HCT116 (cell line): ENCODE measurements at regions not wholly inside any gene's neighbourhood (a gene's known extent, or its start where the extent isn't known, plus 50 kb on each side); places are given as distances from the start of the nearest gene placed in this dataset.

Experiments
- ATAC-seq: fragments of 200-7000 bp; cut with Tn5 transposase; 2 replicates; pipeline ENCODE4 v1.9.1; 2020; ENCODE audit warnings: mild to moderate bottlenecking, moderate library complexity
- BruUV-seq: library from RNA; stranded (reverse); fragments of 400-500 nt; replicated peaks from 2 replicates; lab custom pipeline; 2021; lab: Mats Ljungman, UMichigan
- CTCF ChIA-PET: fragments of 300-600 bp; sonication (Branson Sonifier 250); formaldehyde crosslinking; loops from one replicate; lab custom pipeline; 2021; ENCODE audit warnings: antibody characterized with exemption; lab: Charles Lee
- POLR2A ChIA-PET: fragments of 300-600, 350-600 bp; sonication (Branson Sonifier 250); formaldehyde crosslinking; loops from one replicate; lab custom pipeline; 2021; ENCODE audit warnings: antibody characterized with exemption; lab: Charles Lee
- RAD21 ChIA-PET, 2 experiments: fragments of 300-600 bp; sonication (Branson Sonifier 250); formaldehyde crosslinking; loops; one replicate each; lab custom pipeline; 2023; ENCODE audit warnings: low total read pairs in 2 of 2; ENCODE audit not compliant: uncharacterized antibody in 2 of 2, unreplicated experiment in 2 of 2, low non-redundant PET in 1 of 2; lab: Charles Lee
- DNase-seq: peaks from one replicate; pipeline ENCODE4 v3.0.0-alpha.2; 2010; ENCODE audit warnings: low read depth, low spot score
- H2AFZ ChIP-seq: fragments of 200-600 bp; shearing (Covaris generic), sonication (generic); 2 replicates; pipeline ENCODE4 v1.6.1; 2017; ENCODE audit warnings: low read depth, mixed run types, mixed read lengths, antibody characterized with exemption, low read length; ENCODE audit not compliant: poor library complexity, severe bottlenecking
- H3K27ac ChIP-seq: 2 replicates; pipeline ENCODE4 v1.5.1; 2012; ENCODE audit warnings: low read depth, low read length
- H3K27me3 ChIP-seq: fragments of 200-600 bp; sonication (generic); 2 replicates; pipeline ENCODE4 v1.6.1; 2016; ENCODE audit warnings: mixed run types, low read length, mixed read lengths; ENCODE audit not compliant: insufficient read depth
- H3K36me3 ChIP-seq, 2 experiments: fragments of 200-500 bp in 1 of 2; fragments of 200-600 bp in 1 of 2; sonication (Bioruptor generic) in 1 of 2; sonication (generic) in 1 of 2; 2 replicates each; pipeline versions ENCODE4 v1.5.1 to v1.6.1; 2014 to 2016; ENCODE audit warnings: low read length in 2 of 2, inconsistent platforms in 1 of 2, mixed read lengths in 1 of 2, mixed run types in 1 of 2; ENCODE audit not compliant: insufficient read depth in 2 of 2, control insufficient read depth in 1 of 2
- H3K4me1 ChIP-seq, 2 experiments: fragments of 200-600 bp in 1 of 2; sonication (generic) in 1 of 2; 2 replicates each; pipeline versions ENCODE4 v1.5.1 to v1.6.1; 2012 to 2017; ENCODE audit warnings: low read length in 2 of 2, inconsistent platforms in 1 of 2, mild to moderate bottlenecking in 1 of 2, mixed read lengths in 1 of 2, mixed run types in 1 of 2, moderate library complexity in 1 of 2; ENCODE audit not compliant: insufficient read depth in 2 of 2, control insufficient read depth in 1 of 2
- H3K4me2 ChIP-seq: fragments of 200-600 bp; sonication (generic); 2 replicates; pipeline ENCODE4 v1.6.1; 2017; ENCODE audit warnings: mixed run types, low read length, mixed read lengths
- H3K4me3 ChIP-seq, 2 experiments: fragments of 200-600 bp in 1 of 2; sonication (generic) in 1 of 2; replicated peaks in 1 of 2; 2 replicates each; pipeline ENCODE4 v1.5.1; 2011 to 2016; ENCODE audit warnings: low read length in 2 of 2, control low read depth in 1 of 2, low read depth in 1 of 2, mild to moderate bottlenecking in 1 of 2, mixed read lengths in 1 of 2, mixed run types in 1 of 2
- H3K79me2 ChIP-seq: fragments of 200-600 bp; sonication (generic); 2 replicates; pipeline ENCODE4 v1.6.1; 2017; ENCODE audit warnings: mild to moderate bottlenecking, mixed run types, low read length, moderate library complexity, mixed read lengths; ENCODE audit not compliant: insufficient read depth
- H3K9ac ChIP-seq: fragments of 200-600 bp; sonication (generic); 2 replicates; pipeline ENCODE4 v1.6.1; 2016; ENCODE audit warnings: low read length, mixed read lengths
- H3K9me2 ChIP-seq: fragments of 200-600 bp; sonication (generic), shearing (Covaris generic); 2 replicates; pipeline ENCODE4 v1.6.1; 2017; ENCODE audit warnings: mixed run types, mild to moderate bottlenecking, moderate library complexity; ENCODE audit not compliant: insufficient read depth
- H3K9me3 ChIP-seq, 2 experiments: fragments of 200-500 bp in 1 of 2; fragments of 200-600 bp in 1 of 2; sonication (Bioruptor generic) in 1 of 2; sonication (generic) in 1 of 2; 2 replicates each; pipeline ENCODE4 v1.6.1; 2014 to 2017; ENCODE audit warnings: low read length in 2 of 2, mixed read lengths in 2 of 2, inconsistent platforms in 1 of 2, low read depth in 1 of 2, mild to moderate bottlenecking in 1 of 2, mixed run types in 1 of 2, moderate library complexity in 1 of 2; ENCODE audit not compliant: control insufficient read depth in 1 of 2, insufficient read depth in 1 of 2
- H4K20me1 ChIP-seq: fragments of 200-600 bp; sonication (generic), shearing (Covaris generic); 2 replicates; pipeline ENCODE4 v1.6.1; 2017; ENCODE audit warnings: mixed run types, mild to moderate bottlenecking, moderate library complexity; ENCODE audit not compliant: insufficient read depth
- ATF3 ChIP-seq: IDR thresholded peaks from 2 replicates; pipeline ENCODE4 v1.6.1; 2012
- CBX3 ChIP-seq: IDR thresholded peaks from 2 replicates; pipeline ENCODE4 v1.6.1; 2012; ENCODE audit warnings: low read depth
- CEBPB ChIP-seq: IDR thresholded peaks from 2 replicates; pipeline ENCODE4 v1.6.1; 2012; ENCODE audit warnings: low read depth
- EGR1 ChIP-seq: IDR thresholded peaks from 2 replicates; pipeline ENCODE4 v1.6.1; 2012; ENCODE audit warnings: low read depth
- ELF1 ChIP-seq: IDR thresholded peaks from 2 replicates; pipeline ENCODE4 v1.6.1; 2012; ENCODE audit warnings: low read depth, borderline replicate concordance
- EZH2 ChIP-seq: fragments of 200-600 bp; sonication (generic); IDR thresholded peaks from 2 replicates; pipeline ENCODE4 v1.6.1; 2017; ENCODE audit warnings: antibody characterized with exemption, mixed run types
- EZH2phosphoT487 ChIP-seq: fragments of 200-600 bp; IDR thresholded peaks from 2 replicates; pipeline ENCODE4 v1.6.1; 2018; ENCODE audit warnings: antibody characterized with exemption, borderline replicate concordance
- FOSL1 ChIP-seq: IDR thresholded peaks from 2 replicates; pipeline ENCODE4 v1.6.1; 2012; ENCODE audit warnings: low read depth
- JUND ChIP-seq: IDR thresholded peaks from 2 replicates; pipeline ENCODE4 v1.6.1; 2012
- POLR2A ChIP-seq: IDR thresholded peaks from 2 replicates; pipeline ENCODE4 v1.7.0; 2011; ENCODE audit warnings: borderline replicate concordance; ENCODE audit not compliant: insufficient read depth, insufficient read length; ENCODE audit errors: extremely low read depth
- POLR2AphosphoS5 ChIP-seq: IDR thresholded peaks from 2 replicates; pipeline ENCODE4 v1.6.1; 2011; ENCODE audit warnings: mild to moderate bottlenecking, low read depth, low read length, moderate library complexity
- RAD21 ChIP-seq: IDR thresholded peaks from 2 replicates; pipeline ENCODE4 v1.6.1; 2012; ENCODE audit warnings: low read depth, mild to moderate bottlenecking
- SIN3A ChIP-seq: IDR thresholded peaks from 2 replicates; pipeline ENCODE4 v1.6.1; 2012; ENCODE audit warnings: low read depth
- SP1 ChIP-seq: IDR thresholded peaks from 2 replicates; pipeline ENCODE4 v1.6.1; 2012; ENCODE audit warnings: low read depth
- SRF ChIP-seq: IDR thresholded peaks from 2 replicates; pipeline ENCODE4 v1.6.1; 2012; ENCODE audit warnings: low read depth
- TCF7L2 ChIP-seq: IDR thresholded peaks from 2 replicates; pipeline ENCODE4 v1.7.0; 2011; ENCODE audit warnings: borderline replicate concordance, inconsistent platforms; ENCODE audit not compliant: insufficient read depth, insufficient read length; ENCODE audit errors: extremely low read depth
- YY1 ChIP-seq: IDR thresholded peaks from 2 replicates; pipeline ENCODE4 v1.6.1; 2011; ENCODE audit warnings: low read length, low read depth, moderate library complexity, mild to moderate bottlenecking; ENCODE audit not compliant: insufficient replicate concordance; ENCODE audit errors: extremely low read depth
- ZNF274 ChIP-seq: fragments of 200-500 bp; sonication (Bioruptor generic); IDR thresholded peaks from 2 replicates; pipeline ENCODE4 v1.6.1; 2014; ENCODE audit warnings: mild to moderate bottlenecking, low read depth, low read length, inconsistent platforms
- intact Hi-C: fragments of 100-400 bp; cut with micrococcal nuclease; formaldehyde crosslinking; loops from 2 replicates; pipeline ENCODE4 v1.10.0; 2022
- TF ChIP-seq, protein P1 (sequence below): IDR thresholded peaks from 2 replicates; pipeline ENCODE4 v1.6.1; 2011; ENCODE audit warnings: mild to moderate bottlenecking, low read length, moderate library complexity; ENCODE audit not compliant: insufficient replicate concordance; ENCODE audit errors: extremely low read depth
- TF ChIP-seq, protein P2 (sequence below), 3 experiments: fragments of 200-600 bp in 1 of 3; sonication (generic) in 1 of 3; IDR thresholded peaks in 2 of 3; conservative IDR thresholded peaks in 1 of 3; 2 replicates each; pipeline ENCODE4 v1.5.1; 2012 to 2017; ENCODE audit warnings: low read depth in 2 of 3, low read length in 2 of 3, antibody characterized with exemption in 1 of 3, borderline replicate concordance in 1 of 3, control low read depth in 1 of 3, mild to moderate bottlenecking in 1 of 3, mixed read lengths in 1 of 3, mixed run types in 1 of 3, moderate library complexity in 1 of 3; ENCODE audit not compliant: insufficient read depth in 1 of 3

DNA sequence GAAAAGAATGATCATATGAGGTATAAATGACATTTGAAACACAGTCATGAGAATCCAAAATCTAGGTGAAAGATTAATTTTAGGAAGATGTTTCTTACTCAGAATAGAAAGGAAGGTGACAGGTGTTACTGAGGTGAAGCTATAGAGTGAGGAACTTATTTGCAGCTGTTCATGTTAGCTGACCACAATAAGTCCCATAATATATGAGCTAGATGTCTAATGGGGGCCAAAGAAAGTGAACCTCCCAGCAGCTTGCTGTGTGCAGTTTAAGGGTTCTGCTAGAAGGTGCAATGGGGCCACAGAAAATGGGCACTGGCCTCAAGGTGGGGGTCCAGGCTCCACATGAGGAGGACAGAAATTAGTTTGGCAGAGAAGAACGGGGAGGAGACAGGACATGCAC is 1374.9 kb upstream of the CRIM1 start:
- H3K79me2 ChIP-seq = no peaks in the 10 kb centered on the region
- no peaks in the 10 kb centered on the region for H3K27me3 ChIP-seq
- intact Hi-C loops = no loop called here
- H3K4me3 ChIP-seq = no peak overlapping the region
- no peak overlapping the region for H3K27ac ChIP-seq
- peaks cover 3 to 5% of the 10 kb centered on the region in 2 experiments; a peak in 2 of 4 replicates for H3K9me3 ChIP-seq
- ChIA-PET POLR2A (no interaction called here), CTCF (no interaction called here), RAD21 (no interaction called here)
- H3K4me2 ChIP-seq = no peak overlapping the region
- H3K9ac ChIP-seq = no peak overlapping the region
- no peaks in the 10 kb centered on the region for H3K4me1 ChIP-seq
- TF ChIP-seq TCF7L2 (no peak), CEBPB (no peak), YY1 (no peak), EZH2 (no peak), RAD21 (no peak), SIN3A (no peak), ZNF274 (no peak), SRF (no peak), POLR2A (no peak), EZH2phosphoT487 (no peak), EGR1 (no peak), SP1 (no peak), FOSL1 (no peak), JUND (no peak), CBX3 (no peak), ATF3 (no peak), ELF1 (no peak), POLR2AphosphoS5 (no peak)
- TF ChIP-seq, protein P1, sequence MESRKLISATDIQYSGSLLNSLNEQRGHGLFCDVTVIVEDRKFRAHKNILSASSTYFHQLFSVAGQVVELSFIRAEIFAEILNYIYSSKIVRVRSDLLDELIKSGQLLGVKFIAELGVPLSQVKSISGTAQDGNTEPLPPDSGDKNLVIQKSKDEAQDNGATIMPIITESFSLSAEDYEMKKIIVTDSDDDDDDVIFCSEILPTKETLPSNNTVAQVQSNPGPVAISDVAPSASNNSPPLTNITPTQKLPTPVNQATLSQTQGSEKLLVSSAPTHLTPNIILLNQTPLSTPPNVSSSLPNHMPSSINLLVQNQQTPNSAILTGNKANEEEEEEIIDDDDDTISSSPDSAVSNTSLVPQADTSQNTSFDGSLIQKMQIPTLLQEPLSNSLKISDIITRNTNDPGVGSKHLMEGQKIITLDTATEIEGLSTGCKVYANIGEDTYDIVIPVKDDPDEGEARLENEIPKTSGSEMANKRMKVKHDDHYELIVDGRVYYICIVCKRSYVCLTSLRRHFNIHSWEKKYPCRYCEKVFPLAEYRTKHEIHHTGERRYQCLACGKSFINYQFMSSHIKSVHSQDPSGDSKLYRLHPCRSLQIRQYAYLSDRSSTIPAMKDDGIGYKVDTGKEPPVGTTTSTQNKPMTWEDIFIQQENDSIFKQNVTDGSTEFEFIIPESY = no peak
- TF ChIP-seq, protein P2, sequence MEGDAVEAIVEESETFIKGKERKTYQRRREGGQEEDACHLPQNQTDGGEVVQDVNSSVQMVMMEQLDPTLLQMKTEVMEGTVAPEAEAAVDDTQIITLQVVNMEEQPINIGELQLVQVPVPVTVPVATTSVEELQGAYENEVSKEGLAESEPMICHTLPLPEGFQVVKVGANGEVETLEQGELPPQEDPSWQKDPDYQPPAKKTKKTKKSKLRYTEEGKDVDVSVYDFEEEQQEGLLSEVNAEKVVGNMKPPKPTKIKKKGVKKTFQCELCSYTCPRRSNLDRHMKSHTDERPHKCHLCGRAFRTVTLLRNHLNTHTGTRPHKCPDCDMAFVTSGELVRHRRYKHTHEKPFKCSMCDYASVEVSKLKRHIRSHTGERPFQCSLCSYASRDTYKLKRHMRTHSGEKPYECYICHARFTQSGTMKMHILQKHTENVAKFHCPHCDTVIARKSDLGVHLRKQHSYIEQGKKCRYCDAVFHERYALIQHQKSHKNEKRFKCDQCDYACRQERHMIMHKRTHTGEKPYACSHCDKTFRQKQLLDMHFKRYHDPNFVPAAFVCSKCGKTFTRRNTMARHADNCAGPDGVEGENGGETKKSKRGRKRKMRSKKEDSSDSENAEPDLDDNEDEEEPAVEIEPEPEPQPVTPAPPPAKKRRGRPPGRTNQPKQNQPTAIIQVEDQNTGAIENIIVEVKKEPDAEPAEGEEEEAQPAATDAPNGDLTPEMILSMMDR (IDR thresholded peaks at IDR 0.05 in 2 of 3, conservative IDR thresholded peaks at IDR 0.05 in 1 of 3; ENCODE audit: borderline replicate concordance in 1 of 3, insufficient read depth in 1 of 3, low read depth in 2 of 3, low read length in 2 of 3) = no peak
- H2AFZ ChIP-seq = no peak overlapping the region
- H3K36me3 ChIP-seq = no peaks in the 10 kb centered on the region
- DNase-seq = no peak
- H4K20me1 ChIP-seq = no peaks in the 10 kb centered on the region
- BruUV-seq = no TSS peak
- no peaks in the 10 kb centered on the region for H3K9me2 ChIP-seq
- ATAC-seq = no peak
